Ascending aorta (tissue), 2 donors: ENCODE measurements at regions not wholly inside any gene's neighbourhood (a gene's known extent, or its start where the extent isn't known, plus 50 kb on each side); places are given as distances from the start of the nearest gene placed in this dataset.
A peak's percentile ranks its signal among the peaks of the same experiment; 100 is the strongest.

Experiments used
- DNase-seq, 2 donors: peaks; one replicate each; pipeline ENCODE4 v3.0.0-alpha.2; 2019; ENCODE audit warnings: low spot score in 2 of 2
- H3K27ac ChIP-seq, 2 donors: fragments of 200-600 bp; sonication (generic); one replicate each; pipeline ENCODE4 v1.5.1; 2016 to 2017; ENCODE audit warnings: mild to moderate bottlenecking in 1 of 2
- H3K27me3 ChIP-seq: fragments of 200-600 bp; sonication (generic); one replicate; pipeline ENCODE4 v1.5.1; 2017
- H3K36me3 ChIP-seq, 2 donors: fragments of 200-600 bp; sonication (generic); one replicate each; pipeline ENCODE4 v1.5.1; 2016
- H3K4me1 ChIP-seq, 2 donors: fragments of 200-600 bp; sonication (generic); one replicate each; pipeline ENCODE4 v1.5.1; 2016 to 2017; ENCODE audit warnings: mild to moderate bottlenecking in 1 of 2
- H3K4me3 ChIP-seq, 2 donors: fragments of 200-600 bp; sonication (generic); one replicate each; pipeline ENCODE4 v1.5.1; 2016 to 2017; ENCODE audit warnings: mild to moderate bottlenecking in 1 of 2
- H3K9me3 ChIP-seq, 2 donors: fragments of 200-600 bp; sonication (generic); one replicate each; pipeline ENCODE4 v1.5.1; 2016
- CTCF ChIP-seq, 3 experiments: fragments of 200-600 bp in 2 of 3; fragments of 450-650 bp in 1 of 3; sonication (generic) in 2 of 3; IDR thresholded peaks; one replicate each; pipeline ENCODE4 v1.5.1; 2016 to 2019; ENCODE audit warnings: antibody characterized with exemption in 3 of 3, mild to moderate bottlenecking in 1 of 3, moderate library complexity in 1 of 3
- intact Hi-C: fragments of 100-400 bp; cut with DNase I; formaldehyde crosslinking; loops from one replicate; pipeline ENCODE4 v1.15.1; 2023

GRCh38 chr16:55255733-55256282 lies 68.2 kb upstream of the IRX6 start:
- Histone ChIP-seq H3K27me3 (no peaks in the 10 kb centered on the region), H3K9me3 (no peaks in the 10 kb centered on the region), H3K4me1 (no peaks in the 10 kb centered on the region), H3K36me3 (no peaks in the 10 kb centered on the region), H3K4me3 (no peak overlapping the region), H3K27ac (no peak overlapping the region)
- DNase-seq = no peak
- TF ChIP-seq CTCF (IDR thresholded peaks at IDR 0.05) = no peak
- intact Hi-C loops = no loop called here

GRCh38 chr16:55256412-55257016 lies 67.5 kb upstream of the IRX6 start:
- no peak overlapping the region for H3K27ac ChIP-seq
- no peak for DNase-seq
- no peaks in the 10 kb centered on the region for H3K9me3 ChIP-seq
- no peak overlapping the region for H3K4me3 ChIP-seq
- no peak for TF ChIP-seq CTCF (IDR thresholded peaks at IDR 0.05)
- H3K36me3 ChIP-seq = no peaks in the 10 kb centered on the region
- no peaks in the 10 kb centered on the region for H3K27me3 ChIP-seq
- H3K4me1 ChIP-seq = no peaks in the 10 kb centered on the region
- intact Hi-C loops = no loop called here

- Histone ChIP-seq H3K4me1 (no peaks in the 10 kb centered on the region), H3K4me3 (no peak overlapping the region), H3K9me3 (no peaks in the 10 kb centered on the region), H3K36me3 (no peaks in the 10 kb centered on the region), H3K27me3 (no peaks in the 10 kb centered on the region), H3K27ac (no peak overlapping the region)
- TF ChIP-seq CTCF (IDR thresholded peaks at IDR 0.05) = peak; percentile 42 to 69 (median 43)
- DNase-seq = no peak
- intact Hi-C loops = no loop called here
Observed at GRCh38 chr16:55257966-55258613, 65.9 kb upstream of the IRX6 start.

- H3K9me3 ChIP-seq = no peaks in the 10 kb centered on the region
- no peak for TF ChIP-seq CTCF (IDR thresholded peaks at IDR 0.05)
- no peak overlapping the region for H3K27ac ChIP-seq
- intact Hi-C loops = no loop called here
- no peaks in the 10 kb centered on the region for H3K36me3 ChIP-seq
- H3K4me1 ChIP-seq = no peaks in the 10 kb centered on the region
- H3K27me3 ChIP-seq = no peaks in the 10 kb centered on the region
- no peak overlapping the region for H3K4me3 ChIP-seq
- DNase-seq = no peak
Observed at GRCh38 chr16:55261301-55261700, 62.7 kb upstream of the IRX6 start.

GRCh38 chr16:55263271-55264250 lies 60.4 kb upstream of the IRX6 start:
- H3K4me1 ChIP-seq = no peaks in the 10 kb centered on the region
- no peak for TF ChIP-seq CTCF (IDR thresholded peaks at IDR 0.05)
- no peaks in the 10 kb centered on the region for H3K36me3 ChIP-seq
- H3K9me3 ChIP-seq = no peaks in the 10 kb centered on the region
- no peak overlapping the region for H3K4me3 ChIP-seq
- H3K27ac ChIP-seq = no peak overlapping the region
- no peaks in the 10 kb centered on the region for H3K27me3 ChIP-seq
- intact Hi-C loops = no loop called here
- no peak for DNase-seq
